GM13976 (cell line): ENCODE measurements at regions not wholly inside any gene's neighbourhood (a gene's known extent, or its start where the extent isn't known, plus 50 kb on each side); places are given as distances from the start of the nearest gene placed in this dataset.

Experiments used
- DNase-seq: peaks from one replicate; pipeline ENCODE4 v3.0.0; 2012; ENCODE audit warnings: low spot score
- CTCF ChIP-seq: IDR thresholded peaks from 2 replicates; pipeline ENCODE4 v1.5.1; 2012; ENCODE audit warnings: borderline replicate concordance, mild to moderate bottlenecking; ENCODE audit not compliant: insufficient read depth; ENCODE audit errors: extremely low read depth, missing control alignments, control extremely low read depth
- in situ Hi-C: fragments of 300-500 bp; cut with MboI; formaldehyde crosslinking; loops from one replicate; pipeline ENCODE4 v1.12.0; 2022; ENCODE audit warnings: low sequenced_read_pairs, mixed read lengths, inconsistent platforms; ENCODE audit not compliant: unreplicated experiment

GRCh38 chrX:39767446-39767845 lies 330.3 kb downstream of the BCOR start:
- DNase-seq = no peak
- in situ Hi-C loops = no loop called here
- no peak for TF ChIP-seq CTCF

GRCh38 chrX:39769748-39770147 lies 328.0 kb downstream of the BCOR start:
- TF ChIP-seq CTCF = no peak
- DNase-seq = no peak
- in situ Hi-C loops = no loop called here

GRCh38 chrX:39771089-39771488 lies 326.7 kb downstream of the BCOR start:
- TF ChIP-seq CTCF = no peak
- no peak for DNase-seq
- in situ Hi-C loops = no loop called here

- DNase-seq = no peak
- in situ Hi-C loops = no loop called here
Measured at GRCh38 chrX:39772057-39772832, 325.5 kb downstream of the BCOR start.

GRCh38 chrX:39773150-39773549 lies 324.6 kb downstream of the BCOR start:
- DNase-seq = no peak
- in situ Hi-C loops = no loop called here

More at GRCh38 chrX:39772057-39772832, 325.5 kb downstream of the BCOR start:
- TF ChIP-seq CTCF = no peak

More at GRCh38 chrX:39773150-39773549, 324.6 kb downstream of the BCOR start:
- no peak for TF ChIP-seq CTCF
